Osteoblast (primary cell): ENCODE measurements at regions not wholly inside any gene's neighbourhood (a gene's known extent, or its start where the extent isn't known, plus 50 kb on each side); places are given as distances from the start of the nearest gene placed in this dataset.

Experiments used
- DNase-seq: peaks from one replicate; pipeline ENCODE4 v3.0.0; 2011; ENCODE audit warnings: low spot score, mixed read lengths; ENCODE audit not compliant: insufficient read length; ENCODE audit errors: missing footprints
- H2AFZ ChIP-seq: 2 replicates; pipeline ENCODE4 v1.6.0; 2011; ENCODE audit warnings: mild to moderate bottlenecking, low read length
- H3K27ac ChIP-seq: 2 replicates; pipeline ENCODE4 v1.5.1; 2011; ENCODE audit warnings: mild to moderate bottlenecking, low read depth, low read length, moderate library complexity
- H3K27me3 ChIP-seq: 2 replicates; pipeline ENCODE4 v1.6.0; 2012; ENCODE audit warnings: mild to moderate bottlenecking, control low read depth, inconsistent platforms, low read length, moderate library complexity; ENCODE audit not compliant: insufficient read depth
- H3K36me3 ChIP-seq: 2 replicates; pipeline ENCODE4 v1.5.1; 2011; ENCODE audit warnings: mild to moderate bottlenecking, low read length, control low read depth, moderate library complexity; ENCODE audit not compliant: insufficient read depth
- H3K4me1 ChIP-seq: 2 replicates; pipeline ENCODE4 v1.5.1; 2011; ENCODE audit warnings: mild to moderate bottlenecking, low read length, control low read depth, moderate library complexity; ENCODE audit not compliant: insufficient read depth
- H3K4me2 ChIP-seq: 2 replicates; pipeline ENCODE4 v1.6.0; 2011; ENCODE audit warnings: mild to moderate bottlenecking, low read length; ENCODE audit not compliant: insufficient read depth
- H3K4me3 ChIP-seq: fragments of 200-600 bp; sonication (generic); 3 replicates; pipeline ENCODE4 v1.5.1; 2012; ENCODE audit warnings: mild to moderate bottlenecking, low read length, inconsistent platforms; ENCODE audit not compliant: insufficient read depth
- H3K79me2 ChIP-seq: 2 replicates; pipeline ENCODE4 v1.6.0; 2012; ENCODE audit warnings: mild to moderate bottlenecking, low read length, control low read depth, inconsistent platforms; ENCODE audit not compliant: insufficient read depth
- H3K9me3 ChIP-seq: 2 replicates; pipeline ENCODE4 v1.5.1; 2011; ENCODE audit warnings: low read depth, low read length, control low read depth
- H4K20me1 ChIP-seq: 2 replicates; pipeline ENCODE4 v1.6.0; 2012; ENCODE audit warnings: mild to moderate bottlenecking, low read length, control low read depth; ENCODE audit not compliant: insufficient read depth
- CTCF ChIP-seq: IDR thresholded peaks from 2 replicates; pipeline ENCODE4 v1.5.1; 2011; ENCODE audit warnings: mild to moderate bottlenecking, low read depth, low read length, moderate library complexity; ENCODE audit errors: extremely low read depth

- H3K4me1 ChIP-seq, result no peaks in the 10 kb centered on the region
- DNase-seq, result no peak
- no peaks in the 10 kb centered on the region for H3K79me2 ChIP-seq
- no peaks in the 10 kb centered on the region for H4K20me1 ChIP-seq
- no peak overlapping the region for H3K4me3 ChIP-seq
- H2AFZ ChIP-seq, result no peak overlapping the region
- no peaks in the 10 kb centered on the region for H3K9me3 ChIP-seq
- no peak overlapping the region for H3K4me2 ChIP-seq
- no peaks in the 10 kb centered on the region for H3K36me3 ChIP-seq
- TF ChIP-seq CTCF, result no peak
- no peak overlapping the region for H3K27ac ChIP-seq
- peaks cover 41% of the 10 kb centered on the region for H3K27me3 ChIP-seq
These were observed 64.2 kb upstream of the ADRA2C start for GRCh38 chr4:3701736-3702560.

GRCh38 chr4:3701271-3701734 lies 64.9 kb upstream of the ADRA2C start:
- Histone ChIP-seq H3K27me3 (peaks cover 41% of the 10 kb centered on the region), H3K4me1 (no peaks in the 10 kb centered on the region), H2AFZ (no peak overlapping the region), H3K4me2 (no peak overlapping the region), H3K27ac (no peak overlapping the region), H3K4me3 (no peak overlapping the region), H3K79me2 (no peaks in the 10 kb centered on the region), H4K20me1 (no peaks in the 10 kb centered on the region), H3K9me3 (peaks cover 3% of the 10 kb centered on the region), H3K36me3 (no peaks in the 10 kb centered on the region)
- no peak for DNase-seq
- no peak for TF ChIP-seq CTCF

GRCh38 chr4:3700736-3701135 lies 65.4 kb upstream of the ADRA2C start:
- Histone ChIP-seq H3K9me3 (peaks cover 3% of the 10 kb centered on the region), H3K36me3 (no peaks in the 10 kb centered on the region), H3K27me3 (peaks cover 41% of the 10 kb centered on the region), H3K4me3 (no peak overlapping the region), H3K4me1 (no peaks in the 10 kb centered on the region), H3K4me2 (no peak overlapping the region), H4K20me1 (no peaks in the 10 kb centered on the region), H3K79me2 (no peaks in the 10 kb centered on the region), H2AFZ (no peak overlapping the region), H3K27ac (no peak overlapping the region)
- no peak for TF ChIP-seq CTCF
- no peak for DNase-seq

- Histone ChIP-seq H3K4me2 (no peak overlapping the region), H2AFZ (no peak overlapping the region), H4K20me1 (no peaks in the 10 kb centered on the region), H3K4me1 (no peaks in the 10 kb centered on the region), H3K27ac (no peak overlapping the region), H3K27me3 (peaks cover 38% of the 10 kb centered on the region), H3K9me3 (peaks cover 3% of the 10 kb centered on the region), H3K36me3 (no peaks in the 10 kb centered on the region), H3K4me3 (no peak overlapping the region), H3K79me2 (no peaks in the 10 kb centered on the region)
- TF ChIP-seq CTCF, result no peak
- no peak for DNase-seq
These were observed 66.0 kb upstream of the ADRA2C start for GRCh38 chr4:3700223-3700622.
